ACC112 (cell line): ENCODE measurements at regions not wholly inside any gene's neighbourhood (a gene's known extent, or its start where the extent isn't known, plus 50 kb on each side); places are given as distances from the start of the nearest gene placed in this dataset.

Experiments
- H2AFZ ChIP-seq: fragments of 200-600 bp; sonication (generic); one replicate; pipeline ENCODE4 v1.6.0; 2017; ENCODE audit warnings: antibody characterized with exemption, low read length; ENCODE audit not compliant: unreplicated experiment
- H3K27ac ChIP-seq: fragments of 200-600 bp; sonication (generic); 2 replicates; pipeline ENCODE4 v1.5.1; 2014; ENCODE audit warnings: low read depth, mild to moderate bottlenecking, antibody characterized with exemption, low read length, moderate library complexity
- H3K27me3 ChIP-seq: fragments of 200-600 bp; sonication (generic); 2 replicates; pipeline ENCODE4 v1.6.1; 2014; ENCODE audit warnings: mild to moderate bottlenecking, antibody characterized with exemption, low read length, moderate library complexity, mixed read lengths; ENCODE audit not compliant: insufficient read depth
- H3K36me3 ChIP-seq: fragments of 200-600 bp; sonication (generic); 2 replicates; pipeline ENCODE4 v1.6.1; 2016; ENCODE audit warnings: mild to moderate bottlenecking, antibody characterized with exemption, low read length, moderate library complexity, mixed read lengths; ENCODE audit not compliant: insufficient read depth
- H3K4me1 ChIP-seq: fragments of 200-600 bp; sonication (generic); one replicate; pipeline ENCODE4 v1.6.1; 2016; ENCODE audit warnings: low read length, mixed read lengths; ENCODE audit not compliant: insufficient read depth, unreplicated experiment, control insufficient read depth
- H3K4me3 ChIP-seq: fragments of 200-600 bp; sonication (generic); 2 replicates; pipeline ENCODE4 v1.5.1; 2014; ENCODE audit warnings: mild to moderate bottlenecking, low read depth, low read length
- H3K79me2 ChIP-seq: fragments of 200-600 bp; sonication (generic); one replicate; pipeline ENCODE4 v1.6.0; 2016; ENCODE audit warnings: low read length; ENCODE audit not compliant: control insufficient read depth, unreplicated experiment, insufficient read depth

DNA sequence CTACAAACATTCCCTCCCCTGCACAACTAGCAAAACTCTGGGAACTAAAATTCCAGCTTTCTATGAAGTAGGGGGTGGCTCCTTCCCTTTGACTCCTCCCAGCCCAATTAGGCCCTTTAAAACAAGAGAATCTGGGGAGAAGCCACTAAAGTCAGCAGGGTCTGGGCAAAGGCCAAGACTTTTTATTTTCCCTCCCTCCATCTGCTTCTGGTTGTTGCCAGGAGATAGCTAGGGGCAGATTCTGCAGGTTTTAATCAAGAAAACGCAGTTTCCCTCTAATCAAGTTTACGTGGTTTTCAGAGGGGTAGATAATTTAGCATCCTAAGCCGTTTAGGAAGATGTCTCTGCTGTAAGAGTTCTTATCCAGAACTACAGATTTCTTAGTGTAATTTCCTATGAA is 114.5 kb upstream of the CDH6 start:
- H3K27ac ChIP-seq, result no peak overlapping the region
- no peak overlapping the region for H2AFZ ChIP-seq
- no peaks in the 10 kb centered on the region for H3K79me2 ChIP-seq
- H3K27me3 ChIP-seq, result no peaks in the 10 kb centered on the region
- H3K4me1 ChIP-seq, result no peaks in the 10 kb centered on the region
- H3K4me3 ChIP-seq, result no peak overlapping the region
- no peaks in the 10 kb centered on the region for H3K36me3 ChIP-seq

DNA sequence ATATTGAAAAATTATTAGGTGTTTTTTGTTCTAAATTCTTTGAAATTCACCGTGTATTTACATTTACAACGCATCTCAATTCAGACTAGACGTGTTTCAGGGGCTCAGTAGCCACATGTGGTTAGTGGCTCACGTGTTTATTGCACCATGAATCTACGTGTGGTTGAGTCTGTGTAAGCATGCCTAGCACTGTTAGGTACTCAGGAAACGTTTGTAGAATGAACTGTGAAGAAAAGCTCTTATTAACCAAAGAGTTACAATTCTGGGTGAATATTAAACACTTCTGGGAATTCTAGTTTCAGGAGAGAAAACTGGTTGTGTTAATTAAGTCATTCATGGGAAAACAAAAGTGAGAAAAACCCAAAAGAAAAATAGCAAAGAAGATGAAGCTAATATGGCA is 117.5 kb upstream of the CDH6 start:
- Histone ChIP-seq H2AFZ (no peak overlapping the region), H3K4me1 (no peaks in the 10 kb centered on the region), H3K4me3 (no peak overlapping the region), H3K27me3 (no peaks in the 10 kb centered on the region), H3K27ac (no peak overlapping the region), H3K36me3 (no peaks in the 10 kb centered on the region), H3K79me2 (no peaks in the 10 kb centered on the region)

DNA sequence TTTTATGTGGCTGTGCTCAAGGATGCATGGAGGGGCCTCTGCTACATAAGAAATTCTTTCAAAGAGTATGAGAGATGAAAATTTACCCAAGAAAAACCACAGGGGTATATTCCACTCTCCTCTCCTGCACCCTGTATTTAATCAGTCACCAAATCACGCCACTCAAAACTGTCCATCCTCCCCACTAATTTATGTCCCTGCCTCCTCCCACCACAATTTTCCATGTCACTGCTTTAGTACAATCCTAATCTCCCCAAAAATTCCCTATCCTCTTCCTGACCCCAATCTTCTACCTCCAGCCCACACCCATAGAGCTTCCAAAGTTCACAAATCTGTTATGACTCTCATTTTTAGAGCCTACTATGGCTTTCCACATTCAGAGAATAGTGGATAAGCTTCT is 125.2 kb upstream of the CDH6 start:
- H3K79me2 ChIP-seq, result no peaks in the 10 kb centered on the region
- H3K4me3 ChIP-seq, result no peak overlapping the region
- no peaks in the 10 kb centered on the region for H3K36me3 ChIP-seq
- no peak overlapping the region for H3K27ac ChIP-seq
- H3K27me3 ChIP-seq, result no peaks in the 10 kb centered on the region
- no peaks in the 10 kb centered on the region for H3K4me1 ChIP-seq
- H2AFZ ChIP-seq, result no peak overlapping the region

DNA sequence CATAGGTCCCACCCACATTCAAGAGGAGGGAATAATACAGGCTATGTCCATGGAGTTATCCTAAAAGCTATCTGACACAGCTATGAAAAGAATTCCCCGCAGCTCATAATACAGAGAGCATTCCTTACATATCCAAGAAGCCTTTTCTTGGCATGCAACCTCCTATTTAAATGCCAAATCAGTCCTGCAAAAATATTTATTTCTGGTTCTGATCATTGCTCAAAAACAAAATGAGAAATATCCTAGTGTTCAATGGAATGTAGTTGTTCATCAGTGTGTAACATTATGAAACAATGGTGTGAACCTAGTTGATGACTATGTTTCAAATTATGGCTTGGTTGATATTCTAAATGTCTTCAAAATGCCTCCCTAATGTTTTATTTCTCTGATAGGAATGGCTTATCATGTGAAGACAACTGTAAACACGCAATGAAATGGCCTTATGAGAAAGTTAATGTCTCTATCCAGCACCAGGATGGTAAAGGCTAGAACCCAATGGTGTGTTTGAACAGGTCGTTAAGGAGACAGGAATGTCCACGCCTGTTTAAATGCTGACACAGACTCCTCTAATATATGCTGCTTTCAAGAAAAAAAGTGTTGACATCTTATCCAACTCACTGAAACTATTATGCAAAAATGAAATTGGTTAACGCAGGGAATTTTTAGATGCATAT is 126.7 kb upstream of the CDH6 start:
- Histone ChIP-seq H3K36me3 (no peaks in the 10 kb centered on the region), H3K4me1 (no peaks in the 10 kb centered on the region)

DNA sequence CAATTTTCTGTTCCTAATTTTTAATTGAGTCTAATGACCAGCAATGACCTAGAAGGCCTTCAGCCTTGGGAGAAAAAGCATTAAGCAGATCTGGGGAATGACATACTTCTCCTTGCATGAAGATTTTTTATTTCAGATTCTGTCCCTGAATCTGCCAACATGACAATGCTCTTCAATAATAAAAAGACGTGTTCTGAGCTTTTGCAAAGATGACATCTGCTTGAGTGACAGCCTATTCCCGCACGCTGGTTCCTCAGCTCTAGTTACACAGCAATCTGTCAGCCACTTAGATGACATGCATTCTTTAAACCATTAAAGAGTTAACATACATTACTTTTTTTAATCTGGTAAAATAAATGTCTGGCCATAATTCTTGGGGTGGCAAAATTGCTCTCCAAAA is 129.3 kb upstream of the CDH6 start:
- Histone ChIP-seq H3K79me2 (no peaks in the 10 kb centered on the region), H2AFZ (no peak overlapping the region), H3K4me1 (no peaks in the 10 kb centered on the region), H3K27me3 (no peaks in the 10 kb centered on the region), H3K36me3 (no peaks in the 10 kb centered on the region), H3K4me3 (no peak overlapping the region), H3K27ac (no peak overlapping the region)

More for the DNA sequence above, 126.7 kb upstream of the CDH6 start:
- no peaks in the 10 kb centered on the region for H3K27me3 ChIP-seq
- H2AFZ ChIP-seq, result no peak overlapping the region
- no peaks in the 10 kb centered on the region for H3K79me2 ChIP-seq
- no peak overlapping the region for H3K27ac ChIP-seq
- H3K4me3 ChIP-seq, result no peak overlapping the region

DNA sequence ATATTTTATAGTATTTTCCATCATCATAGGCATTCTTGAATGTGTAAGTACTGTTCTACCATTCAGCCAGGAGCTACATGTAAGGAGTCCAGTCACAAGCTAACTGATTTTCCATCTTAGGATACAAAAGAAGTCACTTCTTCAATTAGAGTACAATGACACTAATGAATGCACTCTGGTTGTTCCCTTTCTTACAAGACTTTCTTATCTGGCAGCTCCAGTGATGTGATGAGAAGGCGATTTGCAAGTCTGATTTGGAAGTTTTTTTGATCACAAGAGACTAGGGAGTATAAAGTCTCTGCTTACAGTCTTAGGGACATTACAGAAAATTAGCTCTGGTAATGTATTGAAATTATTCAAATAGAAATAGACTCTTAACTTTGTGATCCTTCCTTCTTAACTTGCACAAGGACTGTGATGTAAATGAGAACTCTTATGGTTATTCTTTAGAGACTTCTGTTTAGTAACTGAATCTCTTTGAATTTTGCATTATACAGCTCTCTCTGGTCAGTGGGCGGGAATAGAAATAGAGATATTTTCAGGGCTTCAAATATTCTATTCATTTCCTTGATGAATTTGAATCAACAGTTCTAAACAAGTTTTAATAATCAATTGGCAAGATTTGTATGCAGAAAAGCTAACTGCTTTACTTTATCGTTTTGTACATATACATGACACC is 130.4 kb upstream of the CDH6 start:
- H2AFZ ChIP-seq, result no peak overlapping the region
- H3K27ac ChIP-seq, result no peak overlapping the region
- H3K4me3 ChIP-seq, result no peak overlapping the region
- H3K4me1 ChIP-seq, result no peaks in the 10 kb centered on the region
- H3K27me3 ChIP-seq, result no peaks in the 10 kb centered on the region
- no peaks in the 10 kb centered on the region for H3K79me2 ChIP-seq
- H3K36me3 ChIP-seq, result no peaks in the 10 kb centered on the region

DNA sequence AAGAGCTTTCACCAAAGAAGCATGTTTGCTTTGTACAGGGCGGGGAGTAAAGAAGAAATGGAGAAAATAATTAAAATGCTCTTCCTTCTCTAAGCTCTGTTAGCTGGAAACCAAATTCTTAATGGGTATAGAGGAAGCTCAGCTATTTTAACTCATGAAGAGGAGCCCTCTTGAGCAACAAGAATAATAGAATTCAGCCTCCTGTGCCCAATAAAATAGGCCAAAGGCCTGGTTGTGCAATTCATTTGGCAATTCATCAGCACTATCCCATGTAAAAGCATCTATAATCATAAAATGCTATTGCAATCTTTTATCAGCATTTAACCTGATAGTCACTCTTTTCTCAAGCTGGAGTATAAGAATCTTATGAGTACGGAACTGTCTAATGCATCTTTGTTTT is 133.6 kb upstream of the CDH6 start:
- Histone ChIP-seq H3K27me3 (no peaks in the 10 kb centered on the region), H3K4me3 (no peak overlapping the region), H3K27ac (no peak overlapping the region), H3K79me2 (no peaks in the 10 kb centered on the region), H2AFZ (no peak overlapping the region), H3K4me1 (no peaks in the 10 kb centered on the region), H3K36me3 (no peaks in the 10 kb centered on the region)

DNA sequence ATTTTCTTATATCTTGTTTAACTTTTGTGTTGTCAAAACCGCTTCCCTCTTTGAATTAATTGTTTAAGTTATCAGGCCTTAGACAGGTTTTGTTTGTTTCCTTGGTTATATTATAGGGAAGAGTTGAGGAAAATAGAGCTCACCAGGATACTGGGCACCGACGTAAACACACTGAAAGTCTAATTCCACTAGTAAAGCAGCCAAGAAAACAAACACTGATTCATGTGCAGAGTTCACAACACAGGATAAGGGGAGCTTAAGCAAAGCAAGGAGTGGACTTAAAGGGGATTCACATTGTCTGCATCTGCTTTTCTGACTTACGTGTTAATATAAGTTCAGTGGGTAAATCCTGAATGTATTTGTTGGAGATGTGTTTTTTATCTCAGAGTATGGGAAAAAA is 139.0 kb upstream of the CDH6 start:
- no peak overlapping the region for H3K4me3 ChIP-seq
- H2AFZ ChIP-seq, result no peak overlapping the region
- no peaks in the 10 kb centered on the region for H3K79me2 ChIP-seq
- no peaks in the 10 kb centered on the region for H3K4me1 ChIP-seq
- H3K27ac ChIP-seq, result no peak overlapping the region
- no peaks in the 10 kb centered on the region for H3K27me3 ChIP-seq
- no peaks in the 10 kb centered on the region for H3K36me3 ChIP-seq

DNA sequence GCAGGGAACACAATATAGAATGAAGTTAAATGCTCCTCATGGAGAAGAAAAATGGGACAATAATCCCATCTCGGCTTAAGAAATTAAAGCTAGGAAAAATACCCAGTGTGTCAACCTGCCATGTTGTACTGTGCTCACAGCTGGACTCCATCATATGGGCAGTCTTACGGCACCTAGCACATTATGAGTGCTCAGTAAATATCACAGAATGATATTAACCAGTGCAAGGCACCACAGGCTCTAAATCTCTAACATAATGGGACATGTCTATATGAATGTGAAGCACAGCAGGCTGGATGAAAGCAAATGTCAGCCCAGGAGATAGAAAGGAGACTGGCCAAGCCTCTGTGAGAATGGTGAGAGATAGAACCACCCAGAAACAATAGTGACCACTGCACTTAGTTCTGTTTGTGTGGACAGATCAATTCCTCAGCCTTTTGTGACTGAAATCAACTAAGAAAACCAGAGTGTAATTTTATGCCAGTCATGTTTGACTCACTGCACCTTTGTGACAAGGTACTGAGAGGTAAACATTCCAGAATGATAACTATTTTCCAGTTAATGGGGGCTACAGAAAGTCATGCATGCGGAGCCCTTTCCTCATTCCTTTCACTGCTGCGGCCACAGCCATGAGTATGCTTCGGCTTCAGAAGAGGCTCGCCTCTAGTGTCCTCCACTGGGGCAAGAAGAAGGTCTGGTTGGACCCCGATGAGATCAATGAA is 140.4 kb upstream of the CDH6 start:
- no peak overlapping the region for H3K4me3 ChIP-seq
- H3K79me2 ChIP-seq, result no peaks in the 10 kb centered on the region
- no peak overlapping the region for H3K27ac ChIP-seq
- no peak overlapping the region for H2AFZ ChIP-seq
- H3K27me3 ChIP-seq, result no peaks in the 10 kb centered on the region
- no peaks in the 10 kb centered on the region for H3K36me3 ChIP-seq
- H3K4me1 ChIP-seq, result no peaks in the 10 kb centered on the region

DNA sequence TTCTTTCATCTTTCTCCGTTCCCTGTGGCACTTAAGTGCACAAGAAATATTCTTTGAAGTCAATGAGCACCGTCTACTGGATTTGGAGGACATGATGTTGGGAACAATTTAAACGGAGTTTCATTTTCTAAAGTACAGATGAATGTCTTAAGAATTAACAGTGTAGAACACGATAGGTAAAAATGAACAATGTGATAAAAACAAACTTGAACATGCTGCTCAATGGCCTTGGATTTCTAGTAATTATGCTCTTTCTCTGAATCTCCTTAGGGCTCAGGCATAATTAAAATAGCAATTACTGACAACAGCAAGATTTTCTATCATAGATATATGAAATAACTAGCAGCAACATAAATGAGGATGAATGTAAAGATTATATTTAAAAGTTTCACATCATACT is 142.2 kb upstream of the CDH6 start:
- H3K4me3 ChIP-seq, result no peak overlapping the region
- H3K27me3 ChIP-seq, result no peaks in the 10 kb centered on the region
- H3K27ac ChIP-seq, result no peak overlapping the region
- no peaks in the 10 kb centered on the region for H3K36me3 ChIP-seq
- H2AFZ ChIP-seq, result no peak overlapping the region
- H3K79me2 ChIP-seq, result no peaks in the 10 kb centered on the region
- no peaks in the 10 kb centered on the region for H3K4me1 ChIP-seq
